Esophagus squamous epithelium (tissue), 4 donors: ENCODE measurements at regions not wholly inside any gene's neighbourhood (a gene's known extent, or its start where the extent isn't known, plus 50 kb on each side); places are given as distances from the start of the nearest gene placed in this dataset.

Experiments used
- POLR2A ChIP-seq, 4 donors: fragments of 450-650 bp; IDR thresholded peaks; one replicate each; pipeline ENCODE4 v1.6.1; 2017; ENCODE audit warnings: antibody characterized with exemption in 4 of 4, mild to moderate bottlenecking in 4 of 4, moderate library complexity in 3 of 4
- TF ChIP-seq, protein P1 (sequence below), 6 experiments: fragments of 450-650 bp in 4 of 6; fragments of 200-600 bp in 2 of 6; sonication (generic) in 2 of 6; IDR thresholded peaks; one replicate each; pipeline ENCODE4 v1.5.1; 2016 to 2019; ENCODE audit warnings: antibody characterized with exemption in 6 of 6, mild to moderate bottlenecking in 4 of 6, moderate library complexity in 4 of 6

DNA sequence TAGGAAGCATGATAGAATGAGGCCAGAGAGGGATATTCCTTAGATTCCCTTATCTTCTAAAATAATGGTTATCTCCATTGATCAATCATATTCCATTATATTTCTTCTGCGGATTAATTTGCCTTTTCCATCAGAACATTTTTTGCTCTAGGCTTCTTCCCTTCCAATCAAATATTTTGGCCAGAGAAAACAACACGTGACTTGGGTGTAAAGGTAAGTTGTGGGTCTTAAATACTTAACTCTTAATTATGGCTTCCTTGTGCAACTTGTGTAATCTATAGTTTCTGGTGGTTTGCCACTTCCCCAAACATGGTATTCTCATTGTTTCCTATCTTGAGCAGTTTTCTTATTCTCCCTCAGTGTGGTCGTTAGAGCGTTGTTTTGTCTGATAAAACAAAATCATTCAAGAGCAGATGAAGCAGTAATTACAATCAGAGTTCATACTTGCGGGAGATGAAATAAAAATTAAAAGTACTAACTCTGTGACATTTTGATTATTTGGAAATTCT, 889.3 kb downstream of the MAT2B start:
- TF ChIP-seq, protein P1, sequence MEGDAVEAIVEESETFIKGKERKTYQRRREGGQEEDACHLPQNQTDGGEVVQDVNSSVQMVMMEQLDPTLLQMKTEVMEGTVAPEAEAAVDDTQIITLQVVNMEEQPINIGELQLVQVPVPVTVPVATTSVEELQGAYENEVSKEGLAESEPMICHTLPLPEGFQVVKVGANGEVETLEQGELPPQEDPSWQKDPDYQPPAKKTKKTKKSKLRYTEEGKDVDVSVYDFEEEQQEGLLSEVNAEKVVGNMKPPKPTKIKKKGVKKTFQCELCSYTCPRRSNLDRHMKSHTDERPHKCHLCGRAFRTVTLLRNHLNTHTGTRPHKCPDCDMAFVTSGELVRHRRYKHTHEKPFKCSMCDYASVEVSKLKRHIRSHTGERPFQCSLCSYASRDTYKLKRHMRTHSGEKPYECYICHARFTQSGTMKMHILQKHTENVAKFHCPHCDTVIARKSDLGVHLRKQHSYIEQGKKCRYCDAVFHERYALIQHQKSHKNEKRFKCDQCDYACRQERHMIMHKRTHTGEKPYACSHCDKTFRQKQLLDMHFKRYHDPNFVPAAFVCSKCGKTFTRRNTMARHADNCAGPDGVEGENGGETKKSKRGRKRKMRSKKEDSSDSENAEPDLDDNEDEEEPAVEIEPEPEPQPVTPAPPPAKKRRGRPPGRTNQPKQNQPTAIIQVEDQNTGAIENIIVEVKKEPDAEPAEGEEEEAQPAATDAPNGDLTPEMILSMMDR (IDR thresholded peaks at IDR 0.05), result no peak
- no peak for TF ChIP-seq POLR2A (IDR thresholded peaks at IDR 0.05)
